Heart left ventricle (tissue), 13 donors: ENCODE measurements at regions not wholly inside any gene's neighbourhood (a gene's known extent, or its start where the extent isn't known, plus 50 kb on each side); places are given as distances from the start of the nearest gene placed in this dataset.

Experiments
- POLR2A ChIP-seq, 2 donors: fragments of 450-650 bp; IDR thresholded peaks; one replicate each; pipeline ENCODE4 v1.6.1; 2017; ENCODE audit warnings: antibody characterized with exemption in 2 of 2, mild to moderate bottlenecking in 2 of 2, moderate library complexity in 2 of 2
- TF ChIP-seq, protein P1 (sequence below), 12 donors: fragments of 200-600 bp; sonication (generic) in 4 of 12; IDR thresholded peaks; one replicate each; pipeline versions ENCODE4 v1.5.0 to v1.8.0; 2018 to 2022; ENCODE audit warnings: antibody characterized with exemption in 12 of 12, mild to moderate bottlenecking in 5 of 12
- donor health status: ischemic (EF 13 %, LVEDD 7.1; RV severe dilation, severe dysfunction).
- donor health status: DM: no; HTN: yes; CAD: no.
- donor health status: DM: no; HTN: no; CAD: no.
- donor health status: ischemic (EF 25% LVEDD 6.9; RV normal size, moderate dysfunction).
- donor health status: ischemic (EF 25% LVEDD 5.7; RV mildly dilated, moderate dysfunction).
- donor health status: ischemic (EF 35%, LVEDD 5.7; RV mildly dilated, moderate dysfunction).
- donor health status: nonischemic (EF 11% LVEDD 7.7; RV severe dilation, severe dysfunction).
- donor health status: DM: yes; HTN: yes; CAD: no.
- donor health status: PGD.
- donor health status: ischemic (EF 29% LVEDD 5.4; RV normal size, mild dysfunction).
- donor health status: nonischemic (EF 23%, LVEDD 6.1; RV moderate dilation, normal function).

DNA sequence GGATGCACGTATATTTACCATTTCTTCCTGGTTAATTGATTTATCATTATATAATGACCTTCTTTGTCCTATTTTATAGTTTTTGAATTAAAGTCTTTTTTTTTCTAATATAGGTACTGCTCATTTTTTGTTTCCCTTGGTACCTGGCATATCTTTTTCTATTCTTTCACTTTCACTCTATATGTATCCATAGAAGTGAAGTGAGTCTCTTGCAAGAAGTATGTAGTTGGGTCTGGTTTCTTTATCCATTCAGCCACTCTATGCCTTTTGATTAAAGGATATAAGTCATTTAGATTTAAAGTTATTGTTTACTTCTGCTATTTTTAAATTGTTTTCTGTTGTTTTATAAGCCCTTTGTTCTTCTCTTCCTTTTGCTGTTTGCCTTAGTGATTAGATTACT is 194.3 kb upstream of the SLITRK6 start:
- TF ChIP-seq, protein P1, sequence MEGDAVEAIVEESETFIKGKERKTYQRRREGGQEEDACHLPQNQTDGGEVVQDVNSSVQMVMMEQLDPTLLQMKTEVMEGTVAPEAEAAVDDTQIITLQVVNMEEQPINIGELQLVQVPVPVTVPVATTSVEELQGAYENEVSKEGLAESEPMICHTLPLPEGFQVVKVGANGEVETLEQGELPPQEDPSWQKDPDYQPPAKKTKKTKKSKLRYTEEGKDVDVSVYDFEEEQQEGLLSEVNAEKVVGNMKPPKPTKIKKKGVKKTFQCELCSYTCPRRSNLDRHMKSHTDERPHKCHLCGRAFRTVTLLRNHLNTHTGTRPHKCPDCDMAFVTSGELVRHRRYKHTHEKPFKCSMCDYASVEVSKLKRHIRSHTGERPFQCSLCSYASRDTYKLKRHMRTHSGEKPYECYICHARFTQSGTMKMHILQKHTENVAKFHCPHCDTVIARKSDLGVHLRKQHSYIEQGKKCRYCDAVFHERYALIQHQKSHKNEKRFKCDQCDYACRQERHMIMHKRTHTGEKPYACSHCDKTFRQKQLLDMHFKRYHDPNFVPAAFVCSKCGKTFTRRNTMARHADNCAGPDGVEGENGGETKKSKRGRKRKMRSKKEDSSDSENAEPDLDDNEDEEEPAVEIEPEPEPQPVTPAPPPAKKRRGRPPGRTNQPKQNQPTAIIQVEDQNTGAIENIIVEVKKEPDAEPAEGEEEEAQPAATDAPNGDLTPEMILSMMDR (IDR thresholded peaks at IDR 0.05): no peak
- TF ChIP-seq POLR2A (IDR thresholded peaks at IDR 0.05): no peak
